ENCODE measurements at regions not wholly inside any gene's neighbourhood (a gene's known extent, or its start where the extent isn't known, plus 50 kb on each side); places are given as distances from the start of the nearest gene placed in this dataset.

DNA sequence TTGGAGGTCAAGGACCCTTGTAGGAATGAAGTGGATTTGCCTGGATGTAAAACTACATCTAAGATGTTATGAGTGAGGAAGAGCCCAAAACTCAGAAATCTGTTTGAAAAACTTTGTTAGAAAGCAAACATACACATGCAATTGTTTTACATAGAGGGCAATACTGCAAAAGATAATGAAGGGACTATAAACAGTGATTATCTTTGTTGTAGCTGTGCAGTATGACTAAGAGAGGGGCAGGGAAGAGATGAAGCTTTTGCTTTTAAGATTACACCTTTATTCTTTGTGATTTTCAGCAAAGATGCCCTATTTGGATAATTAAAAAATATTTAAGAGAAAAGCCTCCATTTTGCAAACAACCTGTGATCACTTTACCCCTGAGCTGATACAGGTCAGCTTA, 839.9 kb upstream of the RBFOX1 start:
- H3K27ac ChIP-seq (ENCODE audit: extremely low read depth, low read depth, low read length) = no peak overlapping the region
- no peaks in the 10 kb centered on the region for H3K4me1 ChIP-seq (ENCODE audit: control insufficient read depth, insufficient read depth, low read length)
- ChIA-PET POLR2A (no interaction called here), CTCF (no interaction called here)
- H3K4me3 ChIP-seq (ENCODE audit: low read depth, low read length) = no peak overlapping the region
- TF ChIP-seq, protein P1, sequence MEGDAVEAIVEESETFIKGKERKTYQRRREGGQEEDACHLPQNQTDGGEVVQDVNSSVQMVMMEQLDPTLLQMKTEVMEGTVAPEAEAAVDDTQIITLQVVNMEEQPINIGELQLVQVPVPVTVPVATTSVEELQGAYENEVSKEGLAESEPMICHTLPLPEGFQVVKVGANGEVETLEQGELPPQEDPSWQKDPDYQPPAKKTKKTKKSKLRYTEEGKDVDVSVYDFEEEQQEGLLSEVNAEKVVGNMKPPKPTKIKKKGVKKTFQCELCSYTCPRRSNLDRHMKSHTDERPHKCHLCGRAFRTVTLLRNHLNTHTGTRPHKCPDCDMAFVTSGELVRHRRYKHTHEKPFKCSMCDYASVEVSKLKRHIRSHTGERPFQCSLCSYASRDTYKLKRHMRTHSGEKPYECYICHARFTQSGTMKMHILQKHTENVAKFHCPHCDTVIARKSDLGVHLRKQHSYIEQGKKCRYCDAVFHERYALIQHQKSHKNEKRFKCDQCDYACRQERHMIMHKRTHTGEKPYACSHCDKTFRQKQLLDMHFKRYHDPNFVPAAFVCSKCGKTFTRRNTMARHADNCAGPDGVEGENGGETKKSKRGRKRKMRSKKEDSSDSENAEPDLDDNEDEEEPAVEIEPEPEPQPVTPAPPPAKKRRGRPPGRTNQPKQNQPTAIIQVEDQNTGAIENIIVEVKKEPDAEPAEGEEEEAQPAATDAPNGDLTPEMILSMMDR (tag by site-specific recombination; IDR thresholded peaks at IDR 0.05) = no peak
- no peak for TF ChIP-seq ZNF398 (tag by site-specific recombination; IDR thresholded peaks at IDR 0.05)
- no peak for TF ChIP-seq ZNF521 (tag by site-specific recombination; IDR thresholded peaks at IDR 0.05)
- no peak for TF ChIP-seq SCRT1 (tag by site-specific recombination; IDR thresholded peaks at IDR 0.05; ENCODE audit: borderline replicate concordance)
- no peak for TF ChIP-seq ZNF645 (tag by site-specific recombination; IDR thresholded peaks at IDR 0.05)
- TF ChIP-seq GLIS2 (tag by site-specific recombination; IDR thresholded peaks at IDR 0.05) = no peak
- no peak for TF ChIP-seq ZBTB1 (tag by site-specific recombination; IDR thresholded peaks at IDR 0.05)
- TF ChIP-seq ZNF19 (tag by site-specific recombination; IDR thresholded peaks at IDR 0.05; ENCODE audit: low read depth) = no peak
- TF ChIP-seq ZNF335 (tag by site-specific recombination; conservative IDR thresholded peaks at IDR 0.05) = no peak
- TF ChIP-seq ZNF692 (tag by site-specific recombination; IDR thresholded peaks at IDR 0.05) = no peak
- no peak for TF ChIP-seq ZNF146 (tag by site-specific recombination; IDR thresholded peaks at IDR 0.05)
- H3K36me3 ChIP-seq (ENCODE audit: control insufficient read depth in 2 of 2, insufficient read depth in 1 of 2, low read length in 2 of 2) = no peaks in the 10 kb centered on the region
- H3K9me3 ChIP-seq (ENCODE audit: control insufficient read depth, insufficient read depth, low read depth, low read length) = no peaks in the 10 kb centered on the region

DNA sequence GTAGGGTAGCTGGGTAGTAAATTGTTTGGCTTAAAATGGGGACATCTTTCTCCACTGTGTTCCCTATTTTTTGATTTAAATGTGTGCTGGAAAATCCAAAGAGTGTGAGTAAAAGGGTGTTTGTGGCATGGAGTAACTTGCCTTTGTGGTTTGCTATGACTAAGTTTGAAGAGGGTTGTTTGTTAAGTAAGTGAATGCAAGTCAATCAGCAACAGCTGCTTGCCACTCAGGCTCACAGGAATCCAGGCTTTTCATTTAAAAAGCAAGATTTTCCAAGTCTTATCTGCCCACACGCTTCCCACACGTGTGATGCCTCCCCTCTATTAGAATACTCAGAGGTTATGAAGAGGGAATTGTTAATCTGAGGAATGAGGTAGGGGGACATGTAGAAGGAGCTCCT, 847.7 kb upstream of the RBFOX1 start:
- POLR2A ChIA-PET = no interaction called here
- Histone ChIP-seq H3K4me1 (ENCODE audit: control insufficient read depth, insufficient read depth, low read length) (no peaks in the 10 kb centered on the region), H3K27ac (ENCODE audit: extremely low read depth, low read depth, low read length) (no peak overlapping the region), H3K36me3 (ENCODE audit: control insufficient read depth in 2 of 2, insufficient read depth in 1 of 2, low read length in 2 of 2) (no peaks in the 10 kb centered on the region), H3K9me3 (ENCODE audit: control insufficient read depth, insufficient read depth, low read depth, low read length) (no peaks in the 10 kb centered on the region), H3K4me3 (ENCODE audit: low read depth, low read length) (no peak overlapping the region)
- CTCF ChIA-PET = interaction anchor here (0.7 kb wide), 1 partner anchor 1165 kb away, joined by 4 read pairs; no protein-coding TSS in a partner anchor
- no peak for TF ChIP-seq ZNF18 (tag by site-specific recombination; IDR thresholded peaks at IDR 0.05)
- TF ChIP-seq ZNF266 (tag by site-specific recombination; IDR thresholded peaks at IDR 0.05; ENCODE audit: low read depth) = no peak
- no peak for TF ChIP-seq ZNF837 (tag by site-specific recombination; IDR thresholded peaks at IDR 0.05)
- TF ChIP-seq, protein P2, sequence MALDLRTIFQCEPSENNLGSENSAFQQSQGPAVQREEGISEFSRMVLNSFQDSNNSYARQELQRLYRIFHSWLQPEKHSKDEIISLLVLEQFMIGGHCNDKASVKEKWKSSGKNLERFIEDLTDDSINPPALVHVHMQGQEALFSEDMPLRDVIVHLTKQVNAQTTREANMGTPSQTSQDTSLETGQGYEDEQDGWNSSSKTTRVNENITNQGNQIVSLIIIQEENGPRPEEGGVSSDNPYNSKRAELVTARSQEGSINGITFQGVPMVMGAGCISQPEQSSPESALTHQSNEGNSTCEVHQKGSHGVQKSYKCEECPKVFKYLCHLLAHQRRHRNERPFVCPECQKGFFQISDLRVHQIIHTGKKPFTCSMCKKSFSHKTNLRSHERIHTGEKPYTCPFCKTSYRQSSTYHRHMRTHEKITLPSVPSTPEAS (tag by site-specific recombination; IDR thresholded peaks at IDR 0.05) = no peak
- no peak for TF ChIP-seq ZNF341 (tag by site-specific recombination; IDR thresholded peaks at IDR 0.05; ENCODE audit: low read depth)
- TF ChIP-seq, protein P3, sequence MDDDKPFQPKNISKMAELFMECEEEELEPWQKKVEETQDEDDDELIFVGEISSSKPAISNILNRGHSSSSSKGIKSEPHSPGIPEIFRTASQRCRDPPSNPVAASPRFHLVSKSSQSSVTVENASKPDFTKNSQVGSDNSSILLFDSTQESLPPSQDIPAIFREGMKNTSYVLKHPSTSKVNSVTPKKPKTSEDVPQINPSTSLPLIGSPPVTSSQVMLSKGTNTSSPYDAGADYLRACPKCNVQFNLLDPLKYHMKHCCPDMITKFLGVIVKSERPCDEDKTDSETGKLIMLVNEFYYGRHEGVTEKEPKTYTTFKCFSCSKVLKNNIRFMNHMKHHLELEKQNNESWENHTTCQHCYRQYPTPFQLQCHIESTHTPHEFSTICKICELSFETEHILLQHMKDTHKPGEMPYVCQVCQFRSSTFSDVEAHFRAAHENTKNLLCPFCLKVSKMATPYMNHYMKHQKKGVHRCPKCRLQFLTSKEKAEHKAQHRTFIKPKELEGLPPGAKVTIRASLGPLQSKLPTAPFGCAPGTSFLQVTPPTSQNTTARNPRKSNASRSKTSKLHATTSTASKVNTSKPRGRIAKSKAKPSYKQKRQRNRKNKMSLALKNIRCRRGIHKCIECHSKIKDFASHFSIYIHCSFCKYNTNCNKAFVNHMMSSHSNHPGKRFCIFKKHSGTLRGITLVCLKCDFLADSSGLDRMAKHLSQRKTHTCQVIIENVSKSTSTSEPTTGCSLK (tag by site-specific recombination; IDR thresholded peaks at IDR 0.05) = no peak
- no peak for TF ChIP-seq KLF7 (tag by site-specific recombination; IDR thresholded peaks at IDR 0.05; ENCODE audit: borderline replicate concordance)
- no peak for TF ChIP-seq ZNF132 (tag by site-specific recombination; IDR thresholded peaks at IDR 0.05; ENCODE audit: borderline replicate concordance)
- no peak for TF ChIP-seq ZNF114 (tag by site-specific recombination; IDR thresholded peaks at IDR 0.05)
- TF ChIP-seq, protein P4, sequence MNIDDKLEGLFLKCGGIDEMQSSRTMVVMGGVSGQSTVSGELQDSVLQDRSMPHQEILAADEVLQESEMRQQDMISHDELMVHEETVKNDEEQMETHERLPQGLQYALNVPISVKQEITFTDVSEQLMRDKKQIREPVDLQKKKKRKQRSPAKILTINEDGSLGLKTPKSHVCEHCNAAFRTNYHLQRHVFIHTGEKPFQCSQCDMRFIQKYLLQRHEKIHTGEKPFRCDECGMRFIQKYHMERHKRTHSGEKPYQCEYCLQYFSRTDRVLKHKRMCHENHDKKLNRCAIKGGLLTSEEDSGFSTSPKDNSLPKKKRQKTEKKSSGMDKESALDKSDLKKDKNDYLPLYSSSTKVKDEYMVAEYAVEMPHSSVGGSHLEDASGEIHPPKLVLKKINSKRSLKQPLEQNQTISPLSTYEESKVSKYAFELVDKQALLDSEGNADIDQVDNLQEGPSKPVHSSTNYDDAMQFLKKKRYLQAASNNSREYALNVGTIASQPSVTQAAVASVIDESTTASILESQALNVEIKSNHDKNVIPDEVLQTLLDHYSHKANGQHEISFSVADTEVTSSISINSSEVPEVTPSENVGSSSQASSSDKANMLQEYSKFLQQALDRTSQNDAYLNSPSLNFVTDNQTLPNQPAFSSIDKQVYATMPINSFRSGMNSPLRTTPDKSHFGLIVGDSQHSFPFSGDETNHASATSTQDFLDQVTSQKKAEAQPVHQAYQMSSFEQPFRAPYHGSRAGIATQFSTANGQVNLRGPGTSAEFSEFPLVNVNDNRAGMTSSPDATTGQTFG (tag by site-specific recombination; IDR thresholded peaks at IDR 0.05; ENCODE audit: borderline replicate concordance) = no peak

Data from HEK293 (cell line).